ENCODE measurements at regions not wholly inside any gene's neighbourhood (a gene's known extent, or its start where the extent isn't known, plus 50 kb on each side); places are given as distances from the start of the nearest gene placed in this dataset.

GRCh38 chr5:2511706-2512105 lies 239.8 kb downstream of the IRX2 start:
- TF ChIP-seq CTCF (IDR thresholded peaks at IDR 0.05; ENCODE audit: low read depth, low read length, poor library complexity, severe bottlenecking), result no peak
- no peak for TF ChIP-seq EZH2phosphoT487 (IDR thresholded peaks at IDR 0.05; ENCODE audit: borderline replicate concordance, low read length)

Data from DOHH2 (cell line).